ENCODE measurements at regions not wholly inside any gene's neighbourhood (a gene's known extent, or its start where the extent isn't known, plus 50 kb on each side); places are given as distances from the start of the nearest gene placed in this dataset.

GRCh38 chr13:48892688-48893075 lies 83.0 kb upstream of the FNDC3A start:
- no peak for DNase-seq

DNA sequence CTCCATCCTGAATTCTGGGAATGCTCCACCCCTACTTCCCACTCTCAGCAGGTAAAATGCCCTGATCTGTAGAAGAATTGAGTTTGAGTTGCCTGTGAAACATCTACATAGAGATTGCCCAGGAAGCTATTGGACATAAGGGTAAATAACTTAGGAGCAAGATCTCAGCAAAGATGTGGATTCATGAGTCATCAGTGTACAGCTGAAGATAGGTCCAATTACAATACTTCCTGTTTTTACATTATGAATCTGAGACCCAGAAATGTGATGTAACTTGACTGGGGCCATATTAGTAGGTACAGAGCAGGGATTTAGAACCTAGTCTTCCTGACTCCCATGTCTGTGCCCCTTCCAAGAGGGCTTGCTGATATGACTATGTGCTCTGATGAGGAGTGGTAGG lies 79.4 kb upstream of the FNDC3A start:
- no peak for DNase-seq

DNA sequence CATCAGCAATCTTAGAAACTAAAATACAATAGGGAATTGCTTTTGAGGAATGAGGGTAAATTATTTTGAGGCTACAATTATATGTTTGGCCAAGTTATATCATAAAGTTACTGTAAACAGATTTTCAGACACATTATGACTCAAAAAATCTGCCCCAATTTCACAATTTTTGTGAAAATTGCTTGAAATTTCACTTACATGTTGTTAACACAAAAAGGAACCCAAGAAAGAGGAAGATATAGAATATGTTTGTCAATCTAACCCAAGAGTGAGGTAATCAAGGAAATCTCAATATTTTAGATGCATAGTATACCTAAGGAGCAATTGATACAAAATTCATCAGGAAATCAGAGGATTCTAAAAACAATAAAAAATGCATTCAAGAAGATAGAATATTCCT lies 73.9 kb upstream of the FNDC3A start:
- no peak for DNase-seq

DNA sequence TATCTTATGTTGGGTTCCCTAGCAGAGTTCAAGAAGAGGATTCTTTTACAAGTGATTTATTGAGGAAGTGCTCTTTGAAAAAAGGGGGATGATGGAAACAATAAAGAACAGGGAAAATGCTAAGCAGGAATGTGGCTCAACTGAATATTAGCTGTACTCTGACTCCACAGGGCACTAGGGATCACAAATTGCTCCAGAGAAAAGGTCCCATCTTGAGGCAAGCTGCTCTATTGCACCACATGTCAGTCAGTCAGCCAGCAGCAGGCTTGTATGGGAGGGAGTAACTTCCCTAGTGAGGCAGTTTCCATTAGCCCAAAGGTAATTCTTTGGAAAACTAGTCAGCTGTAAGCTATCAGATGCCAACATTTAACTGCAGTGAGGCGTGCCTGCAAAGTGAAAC lies 73.3 kb upstream of the FNDC3A start:
- no peak for DNase-seq

DNA sequence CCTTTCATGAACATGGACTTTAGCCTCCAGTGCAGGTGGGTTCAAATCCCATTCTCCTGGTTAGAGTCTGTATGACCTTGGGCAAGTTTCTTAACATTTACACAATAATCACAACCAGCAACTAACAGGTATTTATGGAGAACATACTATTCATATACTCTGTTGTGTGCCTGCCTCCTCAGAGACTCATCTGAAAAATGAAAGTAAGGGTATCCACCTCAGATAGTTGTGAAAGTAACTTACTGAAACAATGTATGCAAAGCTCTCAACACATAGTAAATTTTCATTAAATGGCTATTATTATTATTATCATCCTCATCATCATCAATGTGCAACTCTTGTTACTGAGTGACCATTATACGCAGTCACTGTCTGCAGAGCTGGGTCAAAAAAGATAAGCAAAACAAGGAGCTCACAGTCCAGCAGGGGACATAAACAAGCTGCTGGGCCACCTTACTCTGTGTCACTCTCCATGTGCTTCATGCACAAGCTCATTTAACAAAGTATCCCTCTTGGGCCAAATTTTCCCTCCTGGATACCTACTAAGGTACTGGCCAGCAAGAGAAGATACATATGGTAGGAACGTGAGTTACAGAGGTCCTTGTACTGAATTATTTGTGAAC lies 70.9 kb upstream of the FNDC3A start:
- no peak for DNase-seq

- no peak for DNase-seq
Observed at GRCh38 chr13:48906200-48906599, 69.5 kb upstream of the FNDC3A start.

- DNase-seq = no peak
Observed at GRCh38 chr13:48908381-48909055, 67.2 kb upstream of the FNDC3A start.

DNA sequence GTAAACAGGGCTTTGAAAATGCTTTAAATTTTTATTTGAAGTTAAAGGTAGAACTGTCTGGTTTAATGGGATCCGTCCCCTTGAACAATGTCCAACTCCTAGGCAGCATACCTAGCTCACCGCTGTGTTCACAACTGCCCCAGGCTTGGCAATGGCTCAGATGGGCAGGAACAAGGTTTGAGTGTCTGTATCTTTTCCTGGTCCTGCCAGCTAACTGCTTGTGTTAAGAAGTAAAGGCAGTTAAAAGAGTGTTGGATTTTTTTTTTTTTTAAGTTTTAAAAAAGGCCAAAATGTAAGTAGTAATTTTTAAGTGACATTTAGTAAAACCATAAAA lies 66.7 kb upstream of the FNDC3A start:
- no peak for DNase-seq

DNA sequence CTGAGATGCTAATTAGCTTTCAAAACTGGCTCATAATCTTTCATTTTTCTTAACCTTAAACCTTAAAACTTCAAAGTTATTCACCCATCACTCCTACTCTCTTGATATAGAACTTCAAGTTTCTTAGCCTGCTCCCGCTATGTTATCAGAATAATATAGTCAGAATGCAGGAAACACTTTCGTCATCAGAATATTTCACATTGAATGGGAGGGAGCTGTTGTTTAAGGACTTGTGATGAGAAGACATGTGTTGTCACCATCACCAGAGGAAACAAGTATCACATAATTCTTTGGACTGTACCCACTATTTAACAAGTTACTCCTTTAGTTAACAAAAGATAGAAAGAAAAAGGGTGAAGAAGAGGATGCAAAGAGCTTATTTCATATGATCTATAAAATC lies 65.0 kb upstream of the FNDC3A start:
- no peak for DNase-seq

- no peak for DNase-seq
Observed at GRCh38 chr13:48919751-48920150, 56.0 kb upstream of the FNDC3A start.

DNA sequence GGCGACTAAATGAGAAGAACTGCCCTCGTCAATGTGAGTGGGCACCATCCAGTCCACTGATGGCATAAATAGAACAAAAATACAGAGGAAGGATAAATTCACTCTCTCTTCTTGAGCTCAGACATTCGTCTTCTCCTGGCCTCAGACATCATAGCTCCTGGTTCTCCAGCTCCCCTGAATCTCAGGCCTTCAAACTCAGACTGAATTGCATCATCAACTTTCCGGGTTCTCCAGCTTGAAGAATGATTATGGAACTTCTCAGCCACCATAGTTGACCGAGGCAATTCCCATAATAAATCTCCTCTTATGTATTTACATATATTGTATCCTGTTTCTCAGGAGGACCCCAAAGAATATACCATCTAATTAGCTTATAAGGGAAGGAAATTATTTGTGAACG lies 55.0 kb upstream of the FNDC3A start:
- DNase-seq = no peak

- no peak for DNase-seq
Observed at GRCh38 chr13:48923376-48923775, 52.3 kb upstream of the FNDC3A start.

GRCh38 chr13:48925001-48925400 lies 50.7 kb upstream of the FNDC3A start:
- DNase-seq = no peak
